AG04449 (cell line): ENCODE measurements at regions not wholly inside any gene's neighbourhood (a gene's known extent, or its start where the extent isn't known, plus 50 kb on each side); places are given as distances from the start of the nearest gene placed in this dataset.

ENCODE experiments used
- CTCF ChIA-PET: fragments of 350-600 bp; formaldehyde crosslinking; extraction: SDS; loops from one replicate; lab custom pipeline; 2021; ENCODE audit warnings: antibody characterized with exemption; lab: Yijun Ruan, JAX
- POLR2A ChIA-PET: fragments of 400-600, 350-600 bp; formaldehyde crosslinking; extraction: SDS; loops from one replicate; lab custom pipeline; 2020; ENCODE audit warnings: antibody characterized with exemption, inconsistent platforms; lab: Yijun Ruan, JAX
- DNase-seq: peaks from one replicate; pipeline ENCODE4 v3.0.0-alpha.2; 2010; ENCODE audit warnings: low read depth, low spot score
- H3K4me3 ChIP-seq: 2 replicates; pipeline ENCODE4 v1.5.1; 2011; ENCODE audit warnings: low read depth, mild to moderate bottlenecking, control low read depth, low read length
- TF ChIP-seq, protein P1 (sequence below): IDR thresholded peaks from one replicate; pipeline ENCODE4 v1.5.1; 2011; ENCODE audit warnings: mild to moderate bottlenecking, moderate library complexity, low read length, control low read depth, inconsistent platforms; ENCODE audit not compliant: insufficient read depth; ENCODE audit errors: missing control alignments

DNA sequence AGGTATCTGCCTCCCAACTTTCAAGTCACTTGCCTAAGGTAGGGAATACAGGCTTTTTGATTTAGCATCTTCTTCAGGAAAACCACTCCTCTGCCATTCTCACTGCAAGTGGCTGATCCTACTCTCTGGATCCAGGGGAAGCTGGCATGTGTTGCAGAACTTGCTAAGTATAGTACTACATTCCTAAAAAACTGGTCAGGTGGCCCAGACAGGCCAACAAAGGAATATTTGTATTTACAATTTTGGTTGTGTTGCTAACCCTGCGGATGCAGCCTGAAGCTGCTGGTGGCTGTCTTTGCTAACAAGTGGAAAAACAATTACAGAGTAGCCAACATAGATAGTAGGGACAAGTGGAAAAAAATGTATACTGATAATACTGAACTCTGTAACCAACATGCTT lies 222.5 kb upstream of the STARD13 start:
- CTCF ChIA-PET, result interaction anchor here (1.3 kb wide), 1 partner anchor 280 kb away, joined by 3 read pairs; no protein-coding TSS in a partner anchor
- no peak overlapping the region for H3K4me3 ChIP-seq
- no peak for DNase-seq
- TF ChIP-seq, protein P1, sequence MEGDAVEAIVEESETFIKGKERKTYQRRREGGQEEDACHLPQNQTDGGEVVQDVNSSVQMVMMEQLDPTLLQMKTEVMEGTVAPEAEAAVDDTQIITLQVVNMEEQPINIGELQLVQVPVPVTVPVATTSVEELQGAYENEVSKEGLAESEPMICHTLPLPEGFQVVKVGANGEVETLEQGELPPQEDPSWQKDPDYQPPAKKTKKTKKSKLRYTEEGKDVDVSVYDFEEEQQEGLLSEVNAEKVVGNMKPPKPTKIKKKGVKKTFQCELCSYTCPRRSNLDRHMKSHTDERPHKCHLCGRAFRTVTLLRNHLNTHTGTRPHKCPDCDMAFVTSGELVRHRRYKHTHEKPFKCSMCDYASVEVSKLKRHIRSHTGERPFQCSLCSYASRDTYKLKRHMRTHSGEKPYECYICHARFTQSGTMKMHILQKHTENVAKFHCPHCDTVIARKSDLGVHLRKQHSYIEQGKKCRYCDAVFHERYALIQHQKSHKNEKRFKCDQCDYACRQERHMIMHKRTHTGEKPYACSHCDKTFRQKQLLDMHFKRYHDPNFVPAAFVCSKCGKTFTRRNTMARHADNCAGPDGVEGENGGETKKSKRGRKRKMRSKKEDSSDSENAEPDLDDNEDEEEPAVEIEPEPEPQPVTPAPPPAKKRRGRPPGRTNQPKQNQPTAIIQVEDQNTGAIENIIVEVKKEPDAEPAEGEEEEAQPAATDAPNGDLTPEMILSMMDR, result no peak
- POLR2A ChIA-PET, result no interaction called here

DNA sequence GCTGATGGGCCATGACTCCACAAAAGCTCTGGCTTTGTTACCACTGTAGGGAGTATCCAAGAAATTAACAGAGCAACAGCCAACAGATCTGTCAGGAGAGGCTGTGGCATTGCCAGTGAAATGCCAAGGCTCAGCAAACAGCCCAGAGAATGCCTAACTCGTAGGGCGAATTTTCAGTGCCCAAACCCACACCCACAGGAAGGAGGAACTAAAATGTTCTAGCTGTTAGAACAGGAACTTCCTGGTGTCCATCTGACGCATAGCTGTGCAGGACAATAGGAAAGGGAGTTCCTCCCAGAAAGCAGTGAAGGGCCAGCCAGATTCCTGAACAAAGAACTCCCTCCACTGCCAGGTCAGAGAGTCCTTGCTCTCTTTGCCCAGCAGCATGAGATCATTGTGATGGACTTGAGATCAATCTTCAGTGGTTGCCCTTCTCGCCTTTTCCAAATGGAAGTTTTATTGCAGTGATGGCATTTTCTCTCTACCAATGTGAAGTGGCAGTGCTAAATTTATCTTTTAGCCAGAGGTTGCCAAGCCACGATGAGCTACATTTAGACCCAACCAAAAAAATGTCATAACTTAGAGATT lies 224.2 kb upstream of the STARD13 start:
- no peak for DNase-seq
- no peak overlapping the region for H3K4me3 ChIP-seq
- CTCF ChIA-PET, result interaction anchor here (1.0 to 2.1 kb wide), 2 partner anchors 10 to 11 kb away, joined by 4 to 5 read pairs; no protein-coding TSS in a partner anchor
- TF ChIP-seq, protein P1, result no peak
- POLR2A ChIA-PET, result no interaction called here

DNA sequence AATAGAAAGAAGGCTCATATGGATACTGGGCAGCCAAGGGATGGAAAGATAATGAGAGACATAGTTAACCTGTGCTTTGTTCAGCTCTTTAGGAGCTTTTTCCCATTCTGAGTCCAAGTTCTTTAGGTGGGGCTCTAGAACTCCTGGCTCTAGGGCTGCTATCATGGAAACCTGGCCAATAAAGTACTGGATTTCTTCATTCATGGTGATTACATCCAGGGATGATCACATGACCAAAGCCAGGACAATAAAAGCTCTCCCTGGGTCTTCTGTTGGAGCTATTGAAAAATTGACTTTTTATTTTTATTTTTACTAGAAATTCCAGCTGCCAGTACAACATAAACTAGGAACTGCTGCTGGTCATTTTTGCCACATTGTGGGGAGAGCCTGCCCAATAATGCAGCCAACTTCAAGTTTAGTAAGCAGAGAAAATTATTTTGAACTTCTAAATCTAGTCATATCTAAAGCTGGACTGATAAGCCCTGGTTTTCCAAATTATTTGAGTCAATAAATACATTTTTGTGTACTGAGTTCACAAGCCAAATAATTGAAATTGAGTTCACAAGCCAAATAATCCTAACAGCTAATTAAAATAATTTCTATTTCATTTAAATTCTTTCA lies 224.9 kb upstream of the STARD13 start:
- H3K4me3 ChIP-seq, result no peak overlapping the region
- ChIA-PET CTCF (interaction anchor here (1.0 to 2.1 kb wide), 2 partner anchors 10 to 11 kb away, joined by 4 to 5 read pairs; no protein-coding TSS in a partner anchor), POLR2A (no interaction called here)
- TF ChIP-seq, protein P1, result no peak
- DNase-seq, result no peak

DNA sequence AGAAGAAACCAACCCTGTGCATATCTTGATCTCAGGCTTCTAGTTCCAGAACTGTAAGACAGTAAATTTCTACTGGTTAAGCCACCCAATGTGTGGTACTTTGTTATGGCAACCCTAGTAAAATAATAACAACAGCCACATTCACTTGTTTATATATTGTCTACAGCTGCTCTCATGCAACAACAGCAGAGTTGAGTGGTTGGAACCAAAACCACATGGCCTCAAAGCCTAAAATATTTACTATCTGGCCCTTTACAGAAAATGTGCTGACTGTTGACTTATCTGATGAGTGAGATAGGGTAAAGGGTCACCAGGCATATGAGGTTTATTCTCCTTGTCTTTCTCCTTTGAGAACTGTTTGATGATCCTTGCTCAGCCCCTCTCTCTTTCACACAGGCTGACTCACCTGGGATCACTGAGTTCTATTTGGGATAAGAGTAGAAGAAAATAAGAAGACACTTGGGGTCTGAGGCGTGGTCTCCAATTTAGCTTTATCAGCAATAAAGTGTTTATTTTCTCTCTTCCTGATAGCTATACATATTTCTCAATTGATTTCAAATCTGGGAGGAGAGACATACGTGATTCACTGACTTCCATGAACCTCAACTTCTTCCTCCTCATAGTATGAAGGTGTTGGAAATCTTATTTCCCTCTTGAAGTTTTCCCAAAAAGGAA lies 227.5 kb upstream of the STARD13 start:
- H3K4me3 ChIP-seq, result no peak overlapping the region
- ChIA-PET POLR2A (no interaction called here), CTCF (interaction anchor here (0.9 to 1.4 kb wide), 2 partner anchors 15 to 18 kb away, joined by 3 to 4 read pairs; no protein-coding TSS in a partner anchor)
- TF ChIP-seq, protein P1, result no peak
- DNase-seq, result no peak

DNA sequence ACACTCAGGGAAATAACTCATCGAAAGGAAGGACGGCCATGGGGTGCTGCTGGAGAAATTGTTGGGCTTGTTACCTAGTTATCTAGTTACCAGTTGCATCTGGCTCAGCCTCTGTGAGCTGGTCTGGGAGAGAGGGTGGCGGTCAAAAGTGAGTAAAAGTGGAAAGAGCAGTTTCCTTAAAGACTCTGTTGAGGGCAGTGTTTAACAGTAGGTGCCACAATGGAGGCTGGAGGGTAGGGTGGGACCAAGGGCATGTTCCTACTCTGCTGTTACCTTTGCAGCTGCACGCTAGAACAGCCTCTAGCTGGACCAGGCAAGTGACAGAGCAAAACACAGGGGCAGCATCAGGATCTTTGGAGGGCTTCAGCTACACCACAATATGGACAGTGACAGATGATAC lies 228.8 kb upstream of the STARD13 start:
- CTCF ChIA-PET, result interaction anchor here (1.4 kb wide), 1 partner anchor 19 kb away, joined by 3 read pairs; no protein-coding TSS in a partner anchor
- TF ChIP-seq, protein P1, result no peak
- no peak for DNase-seq
- no peak overlapping the region for H3K4me3 ChIP-seq
- POLR2A ChIA-PET, result no interaction called here

DNA sequence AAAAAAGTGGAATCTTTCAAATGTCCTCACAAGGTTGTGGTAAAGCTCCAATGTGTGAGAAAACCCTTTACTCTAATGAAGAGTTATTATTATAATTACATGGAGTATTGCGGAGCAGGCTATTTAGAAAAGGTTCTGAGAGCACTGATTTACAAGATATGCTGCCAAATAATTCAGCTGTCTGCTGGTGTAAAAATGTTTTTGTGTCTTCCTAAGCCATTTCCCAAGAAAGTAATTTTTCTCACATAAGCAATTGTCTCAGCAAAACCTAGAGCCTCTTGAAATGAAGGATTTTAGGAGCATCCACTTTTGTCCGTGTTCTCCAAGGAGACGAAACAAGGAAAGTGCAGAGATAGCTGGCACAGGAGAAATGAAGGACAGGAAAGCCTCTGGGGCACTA lies 229.6 kb upstream of the STARD13 start:
- TF ChIP-seq, protein P1, result no peak
- POLR2A ChIA-PET, result no interaction called here
- CTCF ChIA-PET, result no interaction called here
- H3K4me3 ChIP-seq, result no peak overlapping the region
- no peak for DNase-seq
